Stimulated activated CD8-positive, alpha-beta memory T cell treated with anti-CD3 and anti-CD28 coated beads, Interleukin-7, amount 100 ng/mL, for 4 hours (primary cell): ENCODE measurements at regions not wholly inside any gene's neighbourhood (a gene's known extent, or its start where the extent isn't known, plus 50 kb on each side); places are given as distances from the start of the nearest gene placed in this dataset.

Experiments
- DNase-seq, 2 donors: peaks; one replicate each; pipeline ENCODE4 v3.0.0-alpha.2; 2020; ENCODE audit warnings: low read depth in 2 of 2

GRCh38 chrX:39734174-39734776 is 363.5 kb downstream of the BCOR start:
- no peak for DNase-seq

GRCh38 chrX:39736216-39737211 is 361.2 kb downstream of the BCOR start:
- no peak for DNase-seq

GRCh38 chrX:39739585-39739984 is 358.2 kb downstream of the BCOR start:
- DNase-seq = no peak

- no peak for DNase-seq
Measured at GRCh38 chrX:39740078-39740477, 357.7 kb downstream of the BCOR start.

GRCh38 chrX:39741904-39742303 is 355.9 kb downstream of the BCOR start:
- DNase-seq = no peak

GRCh38 chrX:39745818-39746217 is 351.9 kb downstream of the BCOR start:
- DNase-seq = no peak

GRCh38 chrX:39749135-39749534 is 348.6 kb downstream of the BCOR start:
- no peak for DNase-seq

- DNase-seq = no peak
Measured at GRCh38 chrX:39749728-39750127, 348.0 kb downstream of the BCOR start.

- no peak for DNase-seq
Measured at GRCh38 chrX:39750256-39750790, 347.4 kb downstream of the BCOR start.

GRCh38 chrX:39750848-39751247 is 346.9 kb downstream of the BCOR start:
- no peak for DNase-seq

GRCh38 chrX:39752815-39753214 is 344.9 kb downstream of the BCOR start:
- DNase-seq = no peak

GRCh38 chrX:39753293-39753996 is 344.3 kb downstream of the BCOR start:
- no peak for DNase-seq

- DNase-seq = no peak
Measured at GRCh38 chrX:39755143-39756032, 342.4 kb downstream of the BCOR start.

- DNase-seq = no peak
Measured at GRCh38 chrX:39756086-39756883, 341.5 kb downstream of the BCOR start.

GRCh38 chrX:39757971-39758370 is 339.8 kb downstream of the BCOR start:
- no peak for DNase-seq

- DNase-seq = no peak
Measured at GRCh38 chrX:39758791-39759525, 338.8 kb downstream of the BCOR start.

- no peak for DNase-seq
Measured at GRCh38 chrX:39759526-39760224, 338.1 kb downstream of the BCOR start.

- no peak for DNase-seq
Measured at GRCh38 chrX:39760930-39761329, 336.8 kb downstream of the BCOR start.

- DNase-seq = no peak
Measured at GRCh38 chrX:39762266-39762841, 335.4 kb downstream of the BCOR start.
